SK-N-SH (cell line): ENCODE measurements at regions not wholly inside any gene's neighbourhood (a gene's known extent, or its start where the extent isn't known, plus 50 kb on each side); places are given as distances from the start of the nearest gene placed in this dataset.

Experiments used
- EP300 ChIP-seq, 2 experiments: IDR thresholded peaks; 2 replicates each; pipeline versions ENCODE4 v1.4.0 to v1.6.1; 2012; ENCODE audit warnings: borderline replicate concordance in 1 of 2, low read depth in 1 of 2, low read length in 1 of 2
- FOXJ3 ChIP-seq: sonication (generic); formaldehyde crosslinking; IDR thresholded peaks from 2 replicates; pipeline ENCODE4 v1.5.1; 2020; ENCODE audit warnings: mild to moderate bottlenecking, missing genetic modification reagents
- JUND ChIP-seq: IDR thresholded peaks from 2 replicates; pipeline ENCODE4 v1.4.0; 2012
- NRF1 ChIP-seq: IDR thresholded peaks from 2 replicates; pipeline ENCODE4 v1.6.1; 2012; ENCODE audit warnings: low read depth, mild to moderate bottlenecking, low read length
- RAD21 ChIP-seq: IDR thresholded peaks from 2 replicates; pipeline ENCODE4 v1.6.1; 2012; ENCODE audit warnings: mild to moderate bottlenecking, low read length
- TAF1 ChIP-seq: IDR thresholded peaks from 2 replicates; pipeline ENCODE4 v1.6.1; 2012; ENCODE audit warnings: low read depth, mild to moderate bottlenecking, low read length, moderate library complexity, borderline replicate concordance
- TEAD4 ChIP-seq: IDR thresholded peaks from 2 replicates; pipeline ENCODE4 v1.4.0; 2012; ENCODE audit warnings: mild to moderate bottlenecking, borderline replicate concordance; ENCODE audit not compliant: insufficient read depth
- TF ChIP-seq, protein P1 (sequence below): fragments of 200-600 bp; sonication (generic); IDR thresholded peaks from 2 replicates; pipeline ENCODE4 v1.6.1; 2017; ENCODE audit warnings: antibody characterized with exemption, mild to moderate bottlenecking, moderate library complexity
- TF ChIP-seq, protein P2 (sequence below): IDR thresholded peaks from 2 replicates; pipeline ENCODE4 v1.6.1; 2012; ENCODE audit warnings: mild to moderate bottlenecking, low read depth, low read length, moderate library complexity

GRCh38 chr10:84951616-84952015, 623.2 kb downstream of the CCSER2 start:
- TF ChIP-seq, protein P1, sequence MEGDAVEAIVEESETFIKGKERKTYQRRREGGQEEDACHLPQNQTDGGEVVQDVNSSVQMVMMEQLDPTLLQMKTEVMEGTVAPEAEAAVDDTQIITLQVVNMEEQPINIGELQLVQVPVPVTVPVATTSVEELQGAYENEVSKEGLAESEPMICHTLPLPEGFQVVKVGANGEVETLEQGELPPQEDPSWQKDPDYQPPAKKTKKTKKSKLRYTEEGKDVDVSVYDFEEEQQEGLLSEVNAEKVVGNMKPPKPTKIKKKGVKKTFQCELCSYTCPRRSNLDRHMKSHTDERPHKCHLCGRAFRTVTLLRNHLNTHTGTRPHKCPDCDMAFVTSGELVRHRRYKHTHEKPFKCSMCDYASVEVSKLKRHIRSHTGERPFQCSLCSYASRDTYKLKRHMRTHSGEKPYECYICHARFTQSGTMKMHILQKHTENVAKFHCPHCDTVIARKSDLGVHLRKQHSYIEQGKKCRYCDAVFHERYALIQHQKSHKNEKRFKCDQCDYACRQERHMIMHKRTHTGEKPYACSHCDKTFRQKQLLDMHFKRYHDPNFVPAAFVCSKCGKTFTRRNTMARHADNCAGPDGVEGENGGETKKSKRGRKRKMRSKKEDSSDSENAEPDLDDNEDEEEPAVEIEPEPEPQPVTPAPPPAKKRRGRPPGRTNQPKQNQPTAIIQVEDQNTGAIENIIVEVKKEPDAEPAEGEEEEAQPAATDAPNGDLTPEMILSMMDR = no peak
- TF ChIP-seq TAF1 = no peak
- no peak for TF ChIP-seq JUND
- TF ChIP-seq, protein P2, sequence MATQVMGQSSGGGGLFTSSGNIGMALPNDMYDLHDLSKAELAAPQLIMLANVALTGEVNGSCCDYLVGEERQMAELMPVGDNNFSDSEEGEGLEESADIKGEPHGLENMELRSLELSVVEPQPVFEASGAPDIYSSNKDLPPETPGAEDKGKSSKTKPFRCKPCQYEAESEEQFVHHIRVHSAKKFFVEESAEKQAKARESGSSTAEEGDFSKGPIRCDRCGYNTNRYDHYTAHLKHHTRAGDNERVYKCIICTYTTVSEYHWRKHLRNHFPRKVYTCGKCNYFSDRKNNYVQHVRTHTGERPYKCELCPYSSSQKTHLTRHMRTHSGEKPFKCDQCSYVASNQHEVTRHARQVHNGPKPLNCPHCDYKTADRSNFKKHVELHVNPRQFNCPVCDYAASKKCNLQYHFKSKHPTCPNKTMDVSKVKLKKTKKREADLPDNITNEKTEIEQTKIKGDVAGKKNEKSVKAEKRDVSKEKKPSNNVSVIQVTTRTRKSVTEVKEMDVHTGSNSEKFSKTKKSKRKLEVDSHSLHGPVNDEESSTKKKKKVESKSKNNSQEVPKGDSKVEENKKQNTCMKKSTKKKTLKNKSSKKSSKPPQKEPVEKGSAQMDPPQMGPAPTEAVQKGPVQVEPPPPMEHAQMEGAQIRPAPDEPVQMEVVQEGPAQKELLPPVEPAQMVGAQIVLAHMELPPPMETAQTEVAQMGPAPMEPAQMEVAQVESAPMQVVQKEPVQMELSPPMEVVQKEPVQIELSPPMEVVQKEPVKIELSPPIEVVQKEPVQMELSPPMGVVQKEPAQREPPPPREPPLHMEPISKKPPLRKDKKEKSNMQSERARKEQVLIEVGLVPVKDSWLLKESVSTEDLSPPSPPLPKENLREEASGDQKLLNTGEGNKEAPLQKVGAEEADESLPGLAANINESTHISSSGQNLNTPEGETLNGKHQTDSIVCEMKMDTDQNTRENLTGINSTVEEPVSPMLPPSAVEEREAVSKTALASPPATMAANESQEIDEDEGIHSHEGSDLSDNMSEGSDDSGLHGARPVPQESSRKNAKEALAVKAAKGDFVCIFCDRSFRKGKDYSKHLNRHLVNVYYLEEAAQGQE = no peak
- no peak for TF ChIP-seq EP300 (IDR thresholded peaks at IDR 0.05; ENCODE audit: borderline replicate concordance in 1 of 2, low read depth in 1 of 2, low read length in 1 of 2)
- TF ChIP-seq RAD21 = no peak
- no peak for TF ChIP-seq FOXJ3 (CRISPR knock-in tag)
- TF ChIP-seq NRF1 = no peak
- no peak for TF ChIP-seq TEAD4
